ENCODE measurements at regions not wholly inside any gene's neighbourhood (a gene's known extent, or its start where the extent isn't known, plus 50 kb on each side); places are given as distances from the start of the nearest gene placed in this dataset.

GRCh38 chr18:34385311-34385710, 160.6 kb upstream of the NOL4 start:
- H3K27ac ChIP-seq (ENCODE audit: poor library complexity, severe bottlenecking), result no peak overlapping the region
- no peak overlapping the region for H3K4me3 ChIP-seq (ENCODE audit: severe bottlenecking)
- TF ChIP-seq, protein P1, sequence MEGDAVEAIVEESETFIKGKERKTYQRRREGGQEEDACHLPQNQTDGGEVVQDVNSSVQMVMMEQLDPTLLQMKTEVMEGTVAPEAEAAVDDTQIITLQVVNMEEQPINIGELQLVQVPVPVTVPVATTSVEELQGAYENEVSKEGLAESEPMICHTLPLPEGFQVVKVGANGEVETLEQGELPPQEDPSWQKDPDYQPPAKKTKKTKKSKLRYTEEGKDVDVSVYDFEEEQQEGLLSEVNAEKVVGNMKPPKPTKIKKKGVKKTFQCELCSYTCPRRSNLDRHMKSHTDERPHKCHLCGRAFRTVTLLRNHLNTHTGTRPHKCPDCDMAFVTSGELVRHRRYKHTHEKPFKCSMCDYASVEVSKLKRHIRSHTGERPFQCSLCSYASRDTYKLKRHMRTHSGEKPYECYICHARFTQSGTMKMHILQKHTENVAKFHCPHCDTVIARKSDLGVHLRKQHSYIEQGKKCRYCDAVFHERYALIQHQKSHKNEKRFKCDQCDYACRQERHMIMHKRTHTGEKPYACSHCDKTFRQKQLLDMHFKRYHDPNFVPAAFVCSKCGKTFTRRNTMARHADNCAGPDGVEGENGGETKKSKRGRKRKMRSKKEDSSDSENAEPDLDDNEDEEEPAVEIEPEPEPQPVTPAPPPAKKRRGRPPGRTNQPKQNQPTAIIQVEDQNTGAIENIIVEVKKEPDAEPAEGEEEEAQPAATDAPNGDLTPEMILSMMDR (IDR thresholded peaks at IDR 0.05; ENCODE audit: poor library complexity, severe bottlenecking), result no peak
- H3K9me3 ChIP-seq (ENCODE audit: severe bottlenecking), result no peaks in the 10 kb centered on the region
- ATAC-seq (ENCODE audit: low read depth) (no peak), DNase-seq (ENCODE audit: low spot score) (no peak)
- H3K27me3 ChIP-seq (ENCODE audit: insufficient read depth, poor library complexity, severe bottlenecking), result no peaks in the 10 kb centered on the region
- H3K4me1 ChIP-seq (ENCODE audit: insufficient read depth, poor library complexity, severe bottlenecking), result no peaks in the 10 kb centered on the region
- H3K36me3 ChIP-seq (ENCODE audit: low read depth), result no peaks in the 10 kb centered on the region

DNA sequence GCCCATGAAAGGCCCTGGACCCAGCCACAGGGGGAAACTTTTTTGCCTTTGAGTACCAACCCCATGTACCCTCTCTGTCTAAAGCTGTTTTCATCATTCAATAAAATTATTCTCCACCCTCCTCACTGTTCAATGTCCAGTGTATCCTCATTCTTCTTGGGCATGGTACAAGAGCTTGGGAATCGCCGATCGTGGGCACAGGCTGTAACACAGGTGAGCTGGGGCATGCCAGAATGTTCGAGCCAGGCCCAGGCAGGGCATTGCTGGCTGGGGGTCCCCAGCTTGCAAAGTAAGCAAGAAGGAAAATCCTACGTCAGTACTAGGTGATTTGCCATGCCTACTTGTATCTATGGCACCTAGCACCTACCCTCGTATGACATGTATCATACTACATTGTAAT, 162.1 kb upstream of the NOL4 start:
- no peaks in the 10 kb centered on the region for H3K9me3 ChIP-seq (ENCODE audit: severe bottlenecking)
- no peak overlapping the region for H3K27ac ChIP-seq (ENCODE audit: poor library complexity, severe bottlenecking)
- DNase-seq (ENCODE audit: low spot score) (no peak), ATAC-seq (ENCODE audit: low read depth) (no peak)
- no peaks in the 10 kb centered on the region for H3K36me3 ChIP-seq (ENCODE audit: low read depth)
- no peaks in the 10 kb centered on the region for H3K4me1 ChIP-seq (ENCODE audit: insufficient read depth, poor library complexity, severe bottlenecking)
- TF ChIP-seq, protein P1 (IDR thresholded peaks at IDR 0.05; ENCODE audit: poor library complexity, severe bottlenecking), result no peak
- no peaks in the 10 kb centered on the region for H3K27me3 ChIP-seq (ENCODE audit: insufficient read depth, poor library complexity, severe bottlenecking)
- no peak overlapping the region for H3K4me3 ChIP-seq (ENCODE audit: severe bottlenecking)

DNA sequence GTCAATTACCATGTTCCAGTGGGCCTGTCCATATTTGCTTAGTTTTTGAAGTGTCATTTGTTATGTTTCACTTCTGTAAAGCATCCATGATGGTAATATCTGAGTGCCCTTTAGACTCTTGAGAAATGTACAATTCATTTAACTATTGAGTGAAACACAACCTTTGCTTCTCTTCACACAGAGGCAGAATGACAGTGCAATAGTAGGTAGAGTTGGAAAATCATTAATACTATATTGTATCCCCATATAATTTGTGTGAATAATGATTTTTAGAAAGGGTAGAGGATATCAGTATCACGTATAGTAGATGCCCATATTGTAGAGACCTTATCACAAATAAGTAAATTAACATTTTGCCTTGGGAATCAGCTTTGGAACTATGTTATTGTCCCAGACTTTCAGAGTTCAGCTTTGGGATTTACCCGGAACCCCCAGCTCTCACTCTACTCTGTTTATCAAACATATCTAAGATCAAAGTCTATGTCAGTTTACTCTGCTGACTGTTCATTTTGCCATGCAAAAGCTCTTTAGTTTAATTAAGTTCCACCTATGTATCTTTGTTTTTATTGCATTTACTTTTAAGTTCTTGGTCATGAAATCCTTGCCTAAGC, 172.7 kb upstream of the NOL4 start:
- TF ChIP-seq, protein P1 (IDR thresholded peaks at IDR 0.05; ENCODE audit: poor library complexity, severe bottlenecking), result no peak

GRCh38 chr18:34399892-34400291, 175.2 kb upstream of the NOL4 start:
- Histone ChIP-seq H3K9me3 (ENCODE audit: severe bottlenecking) (no peaks in the 10 kb centered on the region), H3K4me1 (ENCODE audit: insufficient read depth, poor library complexity, severe bottlenecking) (no peaks in the 10 kb centered on the region)
- TF ChIP-seq, protein P1 (IDR thresholded peaks at IDR 0.05; ENCODE audit: poor library complexity, severe bottlenecking), result no peak

More for the DNA sequence above, 172.7 kb upstream of the NOL4 start:
- Histone ChIP-seq H3K9me3 (ENCODE audit: severe bottlenecking) (no peaks in the 10 kb centered on the region), H3K4me1 (ENCODE audit: insufficient read depth, poor library complexity, severe bottlenecking) (no peaks in the 10 kb centered on the region), H3K4me3 (ENCODE audit: severe bottlenecking) (no peak overlapping the region), H3K36me3 (ENCODE audit: low read depth) (no peaks in the 10 kb centered on the region), H3K27me3 (ENCODE audit: insufficient read depth, poor library complexity, severe bottlenecking) (no peaks in the 10 kb centered on the region), H3K27ac (ENCODE audit: poor library complexity, severe bottlenecking) (no peak overlapping the region)
- no peak for DNase-seq (ENCODE audit: low spot score)
- ATAC-seq (ENCODE audit: low read depth), result no peak

GRCh38 chr18:34400834-34401233, 176.1 kb upstream of the NOL4 start:
- TF ChIP-seq, protein P1 (IDR thresholded peaks at IDR 0.05; ENCODE audit: poor library complexity, severe bottlenecking), result no peak
- no peak for DNase-seq (ENCODE audit: low spot score)
- H3K4me1 ChIP-seq (ENCODE audit: insufficient read depth, poor library complexity, severe bottlenecking), result no peaks in the 10 kb centered on the region
- no peak for ATAC-seq (ENCODE audit: low read depth)
- no peaks in the 10 kb centered on the region for H3K9me3 ChIP-seq (ENCODE audit: severe bottlenecking)
- no peak overlapping the region for H3K27ac ChIP-seq (ENCODE audit: poor library complexity, severe bottlenecking)
- no peak overlapping the region for H3K4me3 ChIP-seq (ENCODE audit: severe bottlenecking)
- no peaks in the 10 kb centered on the region for H3K36me3 ChIP-seq (ENCODE audit: low read depth)
- no peaks in the 10 kb centered on the region for H3K27me3 ChIP-seq (ENCODE audit: insufficient read depth, poor library complexity, severe bottlenecking)

More at GRCh38 chr18:34399892-34400291, 175.2 kb upstream of the NOL4 start:
- DNase-seq (ENCODE audit: low spot score) (no peak), ATAC-seq (ENCODE audit: low read depth) (no peak)
- no peaks in the 10 kb centered on the region for H3K36me3 ChIP-seq (ENCODE audit: low read depth)
- H3K27me3 ChIP-seq (ENCODE audit: insufficient read depth, poor library complexity, severe bottlenecking), result no peaks in the 10 kb centered on the region
- H3K4me3 ChIP-seq (ENCODE audit: severe bottlenecking), result no peak overlapping the region
- H3K27ac ChIP-seq (ENCODE audit: poor library complexity, severe bottlenecking), result no peak overlapping the region
